ENCODE measurements at regions not wholly inside any gene's neighbourhood (a gene's known extent, or its start where the extent isn't known, plus 50 kb on each side); places are given as distances from the start of the nearest gene placed in this dataset.
A peak's percentile ranks its signal among the peaks of the same experiment; 100 is the strongest.
"Not testable (repeated sequence)": the region's sequence is repeated elsewhere in the genome, so short reads cannot be mapped to it uniquely, and the experiment has no call there.

DNA sequence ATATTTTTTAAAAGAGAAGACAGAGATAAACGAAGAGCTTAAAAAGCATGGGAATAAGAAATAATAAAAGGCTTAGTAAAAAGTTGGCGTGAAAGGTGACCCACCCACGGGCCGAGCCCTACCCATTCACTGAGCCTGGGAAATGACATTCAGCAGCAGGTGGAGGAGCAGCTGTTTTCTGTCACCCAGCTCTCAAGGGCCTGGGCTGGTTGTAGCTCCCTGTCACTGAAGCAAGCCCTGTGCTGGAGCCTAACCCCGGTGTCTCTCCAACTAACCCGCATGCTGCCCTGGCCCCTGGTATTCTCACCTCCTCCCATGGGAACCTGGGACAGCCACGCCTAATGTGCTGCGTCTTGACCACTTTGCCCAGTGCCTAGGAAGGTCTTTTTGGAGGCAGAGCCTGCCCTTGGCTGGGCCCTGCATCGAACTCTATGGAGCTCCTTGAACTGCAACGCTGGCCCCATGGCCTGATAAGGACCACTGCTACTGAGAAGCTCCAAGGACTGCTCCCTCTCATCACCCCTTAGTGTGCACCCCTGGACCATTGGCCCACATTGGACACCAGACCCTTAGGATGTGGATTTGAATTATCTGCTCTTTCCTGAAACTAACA is 68.8 kb upstream of the IYD start:
- no peak overlapping the region for H3K4me3 Mint-ChIP-seq
- H3K36me3 Mint-ChIP-seq, result no peaks in the 10 kb centered on the region
- H3K9me3 Mint-ChIP-seq, result peaks cover 3% of the 10 kb centered on the region
- ATAC-seq (no peak), DNase-seq (ENCODE audit: low spot score in 2 of 2) (no peak)
- peaks cover 12% of the 10 kb centered on the region for H3K4me1 Mint-ChIP-seq
- H3K27ac Mint-ChIP-seq, result no peak overlapping the region

GRCh38 chr6:150301846-150302519 is 66.8 kb upstream of the IYD start:
- Mint-ChIP-seq H3K4me3 (no peak overlapping the region), H3K4me1 (peaks cover 12% of the 10 kb centered on the region), H3K9me3 (peaks cover 3% of the 10 kb centered on the region), H3K27ac (no peak overlapping the region), H3K36me3 (no peaks in the 10 kb centered on the region)
- DNase-seq (ENCODE audit: low spot score in 2 of 2), result no peak
- peak; percentile 99 for ATAC-seq

DNA sequence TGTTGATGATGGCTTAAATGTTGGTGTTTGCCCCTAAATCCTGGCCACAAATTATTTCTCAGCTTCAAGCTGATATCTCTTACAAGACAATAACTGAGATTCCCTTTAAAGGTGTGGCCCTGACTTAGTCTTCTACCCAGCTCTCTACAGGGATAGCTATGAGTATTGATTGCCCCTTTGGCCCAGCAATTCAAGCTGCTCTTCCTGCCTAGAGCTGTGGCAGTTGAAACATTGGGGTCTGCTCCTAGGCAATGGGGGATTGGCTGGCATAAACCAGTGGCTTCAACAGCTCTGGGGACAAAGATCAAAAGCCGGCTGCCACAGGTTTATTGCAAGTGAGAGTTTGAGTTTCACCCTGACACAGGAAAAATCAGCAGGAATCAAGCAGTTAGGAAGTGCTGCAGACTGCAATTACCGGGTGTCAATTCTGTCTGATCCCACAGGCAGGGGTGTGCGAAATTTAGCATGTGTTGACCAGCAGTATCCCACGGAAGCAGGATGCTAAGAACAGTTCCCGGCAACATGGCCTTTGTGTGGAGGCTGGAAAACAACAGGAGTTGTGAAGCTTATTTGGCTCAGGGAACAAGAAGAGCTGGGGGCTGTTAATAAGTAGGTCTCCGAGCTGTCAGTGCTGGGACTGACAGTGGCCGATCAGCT is 66.2 kb upstream of the IYD start:
- ATAC-seq (peak; percentile 61), DNase-seq (ENCODE audit: low spot score in 2 of 2) (no peak)
- peaks cover 12% of the 10 kb centered on the region for H3K4me1 Mint-ChIP-seq
- peaks cover 2% of the 10 kb centered on the region for H3K9me3 Mint-ChIP-seq
- H3K27ac Mint-ChIP-seq, result no peak overlapping the region
- no peaks in the 10 kb centered on the region for H3K36me3 Mint-ChIP-seq
- no peak overlapping the region for H3K4me3 Mint-ChIP-seq

DNA sequence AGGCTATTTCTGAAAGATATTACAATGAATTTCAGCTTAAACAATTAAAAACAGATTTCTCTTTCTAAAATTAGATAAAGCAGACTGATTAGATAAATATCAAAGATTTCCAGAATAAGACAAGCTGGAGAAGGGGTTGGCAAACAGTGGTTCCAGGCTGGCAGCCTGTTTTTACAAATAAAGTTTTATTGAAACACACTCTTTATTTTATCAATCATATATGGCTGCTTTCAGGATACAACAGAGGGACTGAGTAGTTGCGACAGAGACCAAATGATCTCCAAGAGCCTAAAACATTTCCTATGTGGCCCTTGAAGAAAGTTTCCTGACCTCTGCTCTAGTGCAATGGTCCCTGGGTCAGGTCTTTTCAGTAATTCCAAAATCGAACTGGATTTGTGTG is 65.6 kb upstream of the IYD start:
- no peaks in the 10 kb centered on the region for H3K9me3 Mint-ChIP-seq
- no peak overlapping the region for H3K27ac Mint-ChIP-seq
- H3K4me1 Mint-ChIP-seq, result peaks cover 12% of the 10 kb centered on the region
- no peak for ATAC-seq
- H3K36me3 Mint-ChIP-seq, result no peaks in the 10 kb centered on the region
- no peak overlapping the region for H3K4me3 Mint-ChIP-seq
- DNase-seq (ENCODE audit: low spot score in 2 of 2), result no peak

DNA sequence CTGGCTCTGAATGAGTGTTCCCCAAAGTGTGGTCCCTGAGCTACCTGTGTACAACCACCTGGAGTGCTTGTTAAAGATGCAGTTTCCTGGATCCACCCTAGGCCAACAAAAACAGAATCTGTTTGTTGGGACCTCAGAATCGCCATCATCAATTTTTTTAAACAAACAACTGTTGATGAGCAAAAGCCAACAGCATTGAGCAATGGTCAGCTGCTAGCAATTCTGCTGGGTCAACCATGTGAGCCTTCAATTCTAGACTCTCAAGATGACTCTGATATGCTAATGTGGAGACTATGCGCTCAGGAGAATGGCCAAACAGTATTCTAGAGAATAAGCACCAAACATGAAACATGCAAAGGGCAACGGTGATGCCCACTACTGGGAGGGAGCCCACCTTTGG is 64.4 kb upstream of the IYD start:
- no peak for DNase-seq (ENCODE audit: low spot score in 2 of 2)
- peaks cover 24% of the 10 kb centered on the region for H3K4me1 Mint-ChIP-seq
- no peak for ATAC-seq
- no peak overlapping the region for H3K4me3 Mint-ChIP-seq
- H3K27ac Mint-ChIP-seq, result no peak overlapping the region
- H3K9me3 Mint-ChIP-seq, result no peaks in the 10 kb centered on the region
- no peaks in the 10 kb centered on the region for H3K36me3 Mint-ChIP-seq

GRCh38 chr6:150306290-150306689 is 62.5 kb upstream of the IYD start:
- Mint-ChIP-seq H3K9me3 (no peaks in the 10 kb centered on the region), H3K4me1 (peaks cover 41% of the 10 kb centered on the region), H3K4me3 (no peak overlapping the region), H3K36me3 (no peaks in the 10 kb centered on the region), H3K27ac (no peak overlapping the region)
- ATAC-seq, result no peak
- no peak for DNase-seq (ENCODE audit: low spot score in 2 of 2)

GRCh38 chr6:150307520-150307919 is 61.3 kb upstream of the IYD start:
- Mint-ChIP-seq H3K4me3 (no peak overlapping the region), H3K36me3 (no peaks in the 10 kb centered on the region), H3K4me1 (peaks cover 44% of the 10 kb centered on the region), H3K27ac (no peak overlapping the region), H3K9me3 (no peaks in the 10 kb centered on the region)
- DNase-seq (ENCODE audit: low spot score in 2 of 2), result no peak
- ATAC-seq, result no peak

DNA sequence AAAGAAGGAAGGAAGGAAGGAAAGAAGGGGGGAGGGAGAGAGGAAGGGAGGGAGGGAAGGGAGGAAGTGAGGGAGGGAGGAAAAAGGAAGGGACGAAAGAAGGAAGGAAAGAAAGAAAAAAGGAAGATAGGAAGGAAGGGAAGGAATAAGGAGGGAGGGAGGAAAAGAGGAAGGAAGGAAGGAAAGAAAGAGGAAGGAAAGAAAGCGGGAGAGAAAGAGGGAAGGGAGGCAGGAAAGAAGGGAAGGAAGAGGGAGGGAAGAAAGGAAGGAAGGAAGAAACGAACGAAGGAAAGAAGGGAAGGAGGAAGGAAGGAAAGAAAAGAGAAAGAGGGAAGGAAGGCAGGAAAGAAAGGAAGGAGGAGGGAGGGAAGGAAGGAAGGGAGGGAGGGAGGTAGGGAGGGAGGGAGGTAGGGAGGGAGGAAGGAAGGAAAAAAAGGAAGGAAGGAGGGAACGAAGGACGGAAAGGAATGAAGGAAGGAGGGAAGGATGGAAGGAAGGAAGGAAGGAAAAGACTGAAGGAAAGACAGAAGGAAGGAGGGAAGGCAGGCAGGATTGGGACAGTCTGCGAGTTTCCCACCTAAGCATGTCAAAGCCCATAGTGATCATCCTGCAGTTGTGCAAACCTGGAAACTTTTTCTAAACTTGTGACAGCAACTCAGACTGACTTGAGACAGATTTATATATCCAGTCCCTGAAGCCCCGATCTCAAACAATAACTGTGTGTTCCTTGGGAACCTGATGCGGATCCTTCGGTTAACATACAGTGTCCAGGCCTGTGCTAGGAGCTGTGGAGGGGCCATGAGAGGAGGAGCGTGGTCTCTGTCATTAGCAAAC is 59.8 kb upstream of the IYD start:
- H3K9me3 Mint-ChIP-seq, result no peaks in the 10 kb centered on the region
- H3K4me1 Mint-ChIP-seq, result peaks cover 53% of the 10 kb centered on the region
- no peak overlapping the region for H3K4me3 Mint-ChIP-seq
- H3K27ac Mint-ChIP-seq, result peak overlapping the region; percentile 52
- no peaks in the 10 kb centered on the region for H3K36me3 Mint-ChIP-seq
- no peak for DNase-seq (ENCODE audit: low spot score in 2 of 2)
- ATAC-seq, result no peak

- H3K4me3 Mint-ChIP-seq, result peak overlapping the region; percentile 47
These were observed 58.3 kb upstream of the IYD start for GRCh38 chr6:150310539-150310938.

GRCh38 chr6:150311149-150311944 is 57.5 kb upstream of the IYD start:
- not testable (repeated sequence) for H3K36me3 Mint-ChIP-seq, H3K9me3 Mint-ChIP-seq
- peak; percentile 76 for ATAC-seq
- H3K4me3 Mint-ChIP-seq, result peak overlapping the region; percentile 47
- H3K27ac Mint-ChIP-seq, result peak overlapping the region; percentile 63
- peak; percentile 14 to 67 for DNase-seq (ENCODE audit: low spot score in 2 of 2)
- peaks cover 53% of the 10 kb centered on the region for H3K4me1 Mint-ChIP-seq

More at GRCh38 chr6:150310539-150310938, 58.3 kb upstream of the IYD start:
- H3K9me3 Mint-ChIP-seq, result peaks cover 2% of the 10 kb centered on the region
- peak overlapping the region; percentile 63 for H3K27ac Mint-ChIP-seq
- peak; percentile 91 for ATAC-seq
- no peak for DNase-seq (ENCODE audit: low spot score in 2 of 2)
- H3K36me3 Mint-ChIP-seq, result no peaks in the 10 kb centered on the region
- H3K4me1 Mint-ChIP-seq, result peaks cover 53% of the 10 kb centered on the region

DNA sequence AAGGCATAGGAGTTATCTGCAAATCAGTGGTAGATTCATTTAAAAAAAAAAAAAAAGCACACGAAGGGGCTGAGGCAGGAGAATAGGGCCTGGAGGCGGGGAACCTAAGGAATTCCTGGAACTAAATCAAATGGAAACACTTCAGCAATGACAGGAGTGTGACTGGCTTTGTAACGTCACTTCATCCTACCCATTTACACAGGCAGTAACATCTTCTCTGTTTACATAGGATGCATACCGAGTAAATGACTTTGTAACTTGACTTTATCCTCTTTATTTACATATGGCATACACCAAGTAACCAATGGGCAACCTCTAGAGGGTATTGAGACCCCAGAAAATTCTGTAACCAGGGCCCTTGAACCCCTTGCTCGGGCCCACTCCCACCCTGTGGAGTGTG is 56.4 kb upstream of the IYD start:
- H3K27ac Mint-ChIP-seq, result no peak overlapping the region
- peaks cover 53% of the 10 kb centered on the region for H3K4me1 Mint-ChIP-seq
- no peak for DNase-seq (ENCODE audit: low spot score in 2 of 2)
- H3K9me3 Mint-ChIP-seq, result peaks cover 2% of the 10 kb centered on the region
- H3K36me3 Mint-ChIP-seq, result no peaks in the 10 kb centered on the region
- H3K4me3 Mint-ChIP-seq, result no peak overlapping the region
- no peak for ATAC-seq

- peaks cover 53% of the 10 kb centered on the region for H3K4me1 Mint-ChIP-seq
These were observed 55.8 kb upstream of the IYD start for GRCh38 chr6:150312844-150313584.

GRCh38 chr6:150313781-150314180 is 55.0 kb upstream of the IYD start:
- no peak for ATAC-seq
- Mint-ChIP-seq H3K4me1 (peaks cover 48% of the 10 kb centered on the region), H3K9me3 (peaks cover 2% of the 10 kb centered on the region), H3K27ac (no peak overlapping the region), H3K36me3 (no peaks in the 10 kb centered on the region), H3K4me3 (no peak overlapping the region)
- DNase-seq (ENCODE audit: low spot score in 2 of 2), result no peak

More at GRCh38 chr6:150312844-150313584, 55.8 kb upstream of the IYD start:
- Mint-ChIP-seq H3K9me3 (peaks cover 2% of the 10 kb centered on the region), H3K4me3 (no peak overlapping the region), H3K27ac (no peak overlapping the region), H3K36me3 (no peaks in the 10 kb centered on the region)
- ATAC-seq, result no peak
- no peak for DNase-seq (ENCODE audit: low spot score in 2 of 2)
